AG08396 (cell line): ENCODE measurements at regions not wholly inside any gene's neighbourhood (a gene's known extent, or its start where the extent isn't known, plus 50 kb on each side); places are given as distances from the start of the nearest gene placed in this dataset.

ENCODE experiments used
- DNase-seq: peaks from one replicate; pipeline ENCODE4 v3.0.0; 2012; ENCODE audit warnings: low spot score, mixed read lengths

- no peak for DNase-seq
These were observed 1147.7 kb upstream of the WWC1 start for GRCh38 chr5:167143716-167144115.

GRCh38 chr5:167145841-167146240 lies 1145.6 kb upstream of the WWC1 start:
- no peak for DNase-seq

GRCh38 chr5:167147879-167148278 lies 1143.6 kb upstream of the WWC1 start:
- no peak for DNase-seq

GRCh38 chr5:167150661-167151060 lies 1140.8 kb upstream of the WWC1 start:
- DNase-seq, result no peak

- DNase-seq, result no peak
These were observed 1138.9 kb upstream of the WWC1 start for GRCh38 chr5:167152561-167152960.

- no peak for DNase-seq
These were observed 1135.9 kb upstream of the WWC1 start for GRCh38 chr5:167155387-167156005.

- no peak for DNase-seq
These were observed 1135.0 kb upstream of the WWC1 start for GRCh38 chr5:167156446-167156845.

- DNase-seq, result no peak
These were observed 1132.9 kb upstream of the WWC1 start for GRCh38 chr5:167158588-167158987.

- DNase-seq, result no peak
These were observed 1131.1 kb upstream of the WWC1 start for GRCh38 chr5:167160388-167160787.

- DNase-seq, result no peak
These were observed 1124.7 kb upstream of the WWC1 start for GRCh38 chr5:167166696-167167095.

GRCh38 chr5:167167191-167167795 lies 1124.2 kb upstream of the WWC1 start:
- no peak for DNase-seq

- DNase-seq, result no peak
These were observed 1122.5 kb upstream of the WWC1 start for GRCh38 chr5:167168971-167169370.

GRCh38 chr5:167171056-167171455 lies 1120.4 kb upstream of the WWC1 start:
- DNase-seq, result no peak

- no peak for DNase-seq
These were observed 1113.7 kb upstream of the WWC1 start for GRCh38 chr5:167177736-167178135.

- DNase-seq, result no peak
These were observed 1110.5 kb upstream of the WWC1 start for GRCh38 chr5:167180906-167181305.

- no peak for DNase-seq
These were observed 1085.6 kb upstream of the WWC1 start for GRCh38 chr5:167205881-167206280.

GRCh38 chr5:167207081-167207480 lies 1084.4 kb upstream of the WWC1 start:
- DNase-seq, result no peak

GRCh38 chr5:167208911-167209310 lies 1082.5 kb upstream of the WWC1 start:
- no peak for DNase-seq

GRCh38 chr5:167217097-167217743 lies 1074.2 kb upstream of the WWC1 start:
- DNase-seq, result no peak

GRCh38 chr5:167219298-167219697 lies 1072.1 kb upstream of the WWC1 start:
- DNase-seq, result no peak

GRCh38 chr5:167226386-167226785 lies 1065.1 kb upstream of the WWC1 start:
- DNase-seq, result no peak

GRCh38 chr5:167228134-167228533 lies 1063.3 kb upstream of the WWC1 start:
- DNase-seq, result no peak

GRCh38 chr5:167229751-167230150 lies 1061.7 kb upstream of the WWC1 start:
- DNase-seq, result no peak

GRCh38 chr5:167230414-167230813 lies 1061.0 kb upstream of the WWC1 start:
- no peak for DNase-seq
